ENCODE measurements at regions not wholly inside any gene's neighbourhood (a gene's known extent, or its start where the extent isn't known, plus 50 kb on each side); places are given as distances from the start of the nearest gene placed in this dataset.

GRCh38 chr7:12765431-12766100 is 78.1 kb downstream of the ARL4A start:
- Histone ChIP-seq H3K79me2 (ENCODE audit: insufficient read depth, low read length) (no peaks in the 10 kb centered on the region), H2AFZ (ENCODE audit: low read depth, low read length) (no peak overlapping the region), H3K36me3 (ENCODE audit: insufficient read depth, low read length) (no peaks in the 10 kb centered on the region), H3K4me2 (ENCODE audit: insufficient read depth, low read length) (no peak overlapping the region), H3K4me3 (ENCODE audit: low read depth in 1 of 2, low read length in 2 of 2) (no peak overlapping the region), H3K27me3 (ENCODE audit: insufficient read depth, low read length, poor library complexity) (no peaks in the 10 kb centered on the region), H3K9me3 (ENCODE audit: insufficient read depth, low read length, severe bottlenecking) (no peaks in the 10 kb centered on the region), H4K20me1 (ENCODE audit: insufficient read depth, low read length) (no peaks in the 10 kb centered on the region), H3K4me1 (ENCODE audit: insufficient read depth, low read length) (no peaks in the 10 kb centered on the region), H3K9ac (ENCODE audit: low read depth, low read length) (no peak overlapping the region), H3K27ac (ENCODE audit: low read length) (no peak overlapping the region)
- ATAC-seq (ENCODE audit: insufficient read depth, low read depth) = no peak
- no peak for TF ChIP-seq EZH2 (IDR thresholded peaks at IDR 0.05; ENCODE audit: borderline replicate concordance, low read depth, low read length, severe bottlenecking)
- no peak for DNase-seq

DNA sequence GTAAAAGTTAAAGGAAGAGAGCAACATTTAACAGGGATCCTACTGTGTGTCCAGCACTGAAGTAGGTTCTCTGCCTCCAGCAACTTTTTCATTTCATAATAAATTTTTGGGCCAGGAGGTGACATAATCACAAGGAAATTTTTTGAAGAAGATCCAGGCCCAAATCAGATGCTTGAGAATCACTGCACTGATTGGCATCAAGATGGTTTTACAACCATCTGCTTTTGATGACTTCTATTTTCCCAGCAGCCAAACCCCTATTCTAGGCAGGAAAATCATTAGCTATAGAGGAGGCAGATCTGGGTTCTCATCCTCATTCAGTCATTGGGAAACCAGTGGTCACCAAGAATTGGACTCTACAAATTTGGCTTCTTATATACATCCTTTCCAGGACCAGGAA is 79.0 kb downstream of the ARL4A start:
- H3K9ac ChIP-seq (ENCODE audit: low read depth, low read length) = no peak overlapping the region
- H3K27ac ChIP-seq (ENCODE audit: low read length) = no peak overlapping the region
- H3K36me3 ChIP-seq (ENCODE audit: insufficient read depth, low read length) = no peaks in the 10 kb centered on the region
- H3K4me3 ChIP-seq (ENCODE audit: low read depth in 1 of 2, low read length in 2 of 2) = no peak overlapping the region
- no peaks in the 10 kb centered on the region for H4K20me1 ChIP-seq (ENCODE audit: insufficient read depth, low read length)
- H3K27me3 ChIP-seq (ENCODE audit: insufficient read depth, low read length, poor library complexity) = no peaks in the 10 kb centered on the region
- DNase-seq (no peak), ATAC-seq (ENCODE audit: insufficient read depth, low read depth) (no peak)
- no peaks in the 10 kb centered on the region for H3K4me1 ChIP-seq (ENCODE audit: insufficient read depth, low read length)
- H3K4me2 ChIP-seq (ENCODE audit: insufficient read depth, low read length) = no peak overlapping the region
- no peak overlapping the region for H2AFZ ChIP-seq (ENCODE audit: low read depth, low read length)
- no peaks in the 10 kb centered on the region for H3K79me2 ChIP-seq (ENCODE audit: insufficient read depth, low read length)
- no peaks in the 10 kb centered on the region for H3K9me3 ChIP-seq (ENCODE audit: insufficient read depth, low read length, severe bottlenecking)
- no peak for TF ChIP-seq CTCF (IDR thresholded peaks at IDR 0.05; ENCODE audit: borderline replicate concordance, extremely low read depth, low read length, poor library complexity, severe bottlenecking)
- TF ChIP-seq EZH2 (IDR thresholded peaks at IDR 0.05; ENCODE audit: borderline replicate concordance, low read depth, low read length, severe bottlenecking) = no peak

DNA sequence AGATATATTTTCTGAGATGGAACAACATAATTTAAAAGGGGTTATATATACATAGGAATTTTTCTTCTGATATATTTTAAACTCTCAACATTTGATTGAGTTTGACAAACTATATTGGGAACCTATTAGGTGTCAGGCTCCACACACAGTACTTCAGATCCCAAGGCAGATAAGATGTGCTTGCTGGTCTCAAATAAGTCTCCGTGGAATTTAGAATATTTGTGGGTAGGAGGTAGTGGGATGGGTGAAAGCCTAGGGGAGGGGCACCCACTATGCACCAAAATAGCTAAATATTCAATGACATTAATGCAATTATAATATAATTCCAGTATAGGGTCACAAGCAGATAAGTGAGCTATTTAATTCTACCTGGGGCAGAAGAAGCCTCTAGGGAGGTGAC is 81.5 kb downstream of the ARL4A start:
- H2AFZ ChIP-seq (ENCODE audit: low read depth, low read length) = no peak overlapping the region
- H3K36me3 ChIP-seq (ENCODE audit: insufficient read depth, low read length) = no peaks in the 10 kb centered on the region
- no peaks in the 10 kb centered on the region for H3K9me3 ChIP-seq (ENCODE audit: insufficient read depth, low read length, severe bottlenecking)
- no peak for TF ChIP-seq EZH2 (IDR thresholded peaks at IDR 0.05; ENCODE audit: borderline replicate concordance, low read depth, low read length, severe bottlenecking)
- TF ChIP-seq CTCF (IDR thresholded peaks at IDR 0.05; ENCODE audit: borderline replicate concordance, extremely low read depth, low read length, poor library complexity, severe bottlenecking) = no peak
- no peaks in the 10 kb centered on the region for H4K20me1 ChIP-seq (ENCODE audit: insufficient read depth, low read length)
- H3K4me3 ChIP-seq (ENCODE audit: low read depth in 1 of 2, low read length in 2 of 2) = no peak overlapping the region
- ATAC-seq (ENCODE audit: insufficient read depth, low read depth) = no peak
- DNase-seq = no peak
- H3K27ac ChIP-seq (ENCODE audit: low read length) = no peak overlapping the region
- no peaks in the 10 kb centered on the region for H3K79me2 ChIP-seq (ENCODE audit: insufficient read depth, low read length)
- H3K27me3 ChIP-seq (ENCODE audit: insufficient read depth, low read length, poor library complexity) = no peaks in the 10 kb centered on the region
- H3K4me1 ChIP-seq (ENCODE audit: insufficient read depth, low read length) = no peaks in the 10 kb centered on the region
- H3K4me2 ChIP-seq (ENCODE audit: insufficient read depth, low read length) = no peak overlapping the region
- no peak overlapping the region for H3K9ac ChIP-seq (ENCODE audit: low read depth, low read length)

DNA sequence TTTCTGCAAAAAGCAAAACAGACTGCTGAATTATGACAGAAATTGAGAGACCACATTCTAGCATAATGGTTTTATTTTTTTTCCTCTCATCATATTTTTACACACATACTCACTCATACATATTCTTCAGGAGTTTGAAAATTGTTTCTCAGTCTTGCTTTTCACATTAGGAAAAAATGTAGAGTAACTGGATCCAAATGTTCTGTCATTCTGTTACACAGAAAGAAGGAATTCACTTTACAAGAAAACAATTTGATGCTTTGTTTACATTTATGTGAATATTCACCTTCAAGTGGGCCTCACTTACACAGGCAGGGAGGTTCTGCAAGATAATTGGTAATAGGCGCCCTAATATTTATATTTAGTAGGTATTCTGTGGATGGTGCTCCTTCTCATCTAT is 82.0 kb downstream of the ARL4A start:
- Histone ChIP-seq H3K79me2 (ENCODE audit: insufficient read depth, low read length) (no peaks in the 10 kb centered on the region), H2AFZ (ENCODE audit: low read depth, low read length) (no peak overlapping the region), H3K36me3 (ENCODE audit: insufficient read depth, low read length) (no peaks in the 10 kb centered on the region), H3K4me3 (ENCODE audit: low read depth in 1 of 2, low read length in 2 of 2) (no peak overlapping the region), H3K9me3 (ENCODE audit: insufficient read depth, low read length, severe bottlenecking) (no peaks in the 10 kb centered on the region), H3K9ac (ENCODE audit: low read depth, low read length) (no peak overlapping the region), H3K4me2 (ENCODE audit: insufficient read depth, low read length) (no peak overlapping the region), H4K20me1 (ENCODE audit: insufficient read depth, low read length) (no peaks in the 10 kb centered on the region), H3K27ac (ENCODE audit: low read length) (no peak overlapping the region), H3K27me3 (ENCODE audit: insufficient read depth, low read length, poor library complexity) (no peaks in the 10 kb centered on the region), H3K4me1 (ENCODE audit: insufficient read depth, low read length) (no peaks in the 10 kb centered on the region)
- ATAC-seq (ENCODE audit: insufficient read depth, low read depth) (no peak), DNase-seq (no peak)
- no peak for TF ChIP-seq EZH2 (IDR thresholded peaks at IDR 0.05; ENCODE audit: borderline replicate concordance, low read depth, low read length, severe bottlenecking)
- TF ChIP-seq CTCF (IDR thresholded peaks at IDR 0.05; ENCODE audit: borderline replicate concordance, extremely low read depth, low read length, poor library complexity, severe bottlenecking) = no peak

Data from DND-41 (cell line).